ENCODE measurements at regions not wholly inside any gene's neighbourhood (a gene's known extent, or its start where the extent isn't known, plus 50 kb on each side); places are given as distances from the start of the nearest gene placed in this dataset.

GRCh38 chr13:86283031-86283430 lies 483.8 kb upstream of the SLITRK6 start:
- H3K27ac ChIP-seq (ENCODE audit: low read length) = no peak overlapping the region
- no peaks in the 10 kb centered on the region for H3K9me3 ChIP-seq (replicated peaks; ENCODE audit: insufficient read depth, low read length)
- H2AFZ ChIP-seq (ENCODE audit: low read length) = no peak overlapping the region
- no peaks in the 10 kb centered on the region for H3K79me2 ChIP-seq (ENCODE audit: low read length)
- no peaks in the 10 kb centered on the region for H3F3A ChIP-seq (ENCODE audit: insufficient read depth, low read length)
- H3K9me2 ChIP-seq (replicated peaks; ENCODE audit: insufficient read depth, low read length) = no peaks in the 10 kb centered on the region
- TF ChIP-seq EZH2phosphoT487 (IDR thresholded peaks at IDR 0.05; ENCODE audit: low read length) (no peak), EZH2 (optimal IDR thresholded peaks at IDR 0.05; ENCODE audit: low read depth, low read length) (no peak), CTCF (IDR thresholded peaks at IDR 0.05; ENCODE audit: low read length) (no peak)
- H3K27me3 ChIP-seq (replicated peaks; ENCODE audit: insufficient read depth, low read length) = no peaks in the 10 kb centered on the region
- no peak overlapping the region for H3K4me2 ChIP-seq (ENCODE audit: low read depth, low read length)
- H3K36me3 ChIP-seq (replicated peaks; ENCODE audit: insufficient read depth, low read length) = no peaks in the 10 kb centered on the region
- H3K4me3 ChIP-seq (ENCODE audit: low read length) = no peak overlapping the region
- no peak overlapping the region for H3K9ac ChIP-seq (ENCODE audit: low read length)
- DNase-seq = no peak
- no peaks in the 10 kb centered on the region for H4K20me1 ChIP-seq (ENCODE audit: insufficient read depth, low read length)
- no peaks in the 10 kb centered on the region for H3K4me1 ChIP-seq (ENCODE audit: low read length)

GRCh38 chr13:86298725-86299124 lies 499.5 kb upstream of the SLITRK6 start:
- H3K79me2 ChIP-seq (ENCODE audit: low read length) = no peaks in the 10 kb centered on the region
- H3K36me3 ChIP-seq (replicated peaks; ENCODE audit: insufficient read depth, low read length) = no peaks in the 10 kb centered on the region
- no peak overlapping the region for H3K9ac ChIP-seq (ENCODE audit: low read length)
- H3K4me2 ChIP-seq (ENCODE audit: low read depth, low read length) = no peak overlapping the region
- H2AFZ ChIP-seq (ENCODE audit: low read length) = no peak overlapping the region
- no peak overlapping the region for H3K27ac ChIP-seq (ENCODE audit: low read length)
- no peaks in the 10 kb centered on the region for H3K4me1 ChIP-seq (ENCODE audit: low read length)
- H4K20me1 ChIP-seq (ENCODE audit: insufficient read depth, low read length) = no peaks in the 10 kb centered on the region
- H3K9me3 ChIP-seq (replicated peaks; ENCODE audit: insufficient read depth, low read length) = no peaks in the 10 kb centered on the region
- TF ChIP-seq EZH2phosphoT487 (IDR thresholded peaks at IDR 0.05; ENCODE audit: low read length) (no peak), CTCF (IDR thresholded peaks at IDR 0.05; ENCODE audit: low read length) (no peak), EZH2 (optimal IDR thresholded peaks at IDR 0.05; ENCODE audit: low read depth, low read length) (no peak)
- no peak for DNase-seq
- H3K27me3 ChIP-seq (replicated peaks; ENCODE audit: insufficient read depth, low read length) = no peaks in the 10 kb centered on the region
- no peak overlapping the region for H3K4me3 ChIP-seq (ENCODE audit: low read length)
- no peaks in the 10 kb centered on the region for H3F3A ChIP-seq (ENCODE audit: insufficient read depth, low read length)
- H3K9me2 ChIP-seq (replicated peaks; ENCODE audit: insufficient read depth, low read length) = no peaks in the 10 kb centered on the region

GRCh38 chr13:86299128-86299527 lies 499.9 kb upstream of the SLITRK6 start:
- Histone ChIP-seq H2AFZ (ENCODE audit: low read length) (no peak overlapping the region), H3K4me3 (ENCODE audit: low read length) (no peak overlapping the region), H4K20me1 (ENCODE audit: insufficient read depth, low read length) (no peaks in the 10 kb centered on the region), H3K27ac (ENCODE audit: low read length) (no peak overlapping the region), H3K9me2 (replicated peaks; ENCODE audit: insufficient read depth, low read length) (no peaks in the 10 kb centered on the region), H3K27me3 (replicated peaks; ENCODE audit: insufficient read depth, low read length) (no peaks in the 10 kb centered on the region), H3K36me3 (replicated peaks; ENCODE audit: insufficient read depth, low read length) (no peaks in the 10 kb centered on the region), H3K4me1 (ENCODE audit: low read length) (no peaks in the 10 kb centered on the region), H3K9me3 (replicated peaks; ENCODE audit: insufficient read depth, low read length) (no peaks in the 10 kb centered on the region), H3K9ac (ENCODE audit: low read length) (no peak overlapping the region), H3F3A (ENCODE audit: insufficient read depth, low read length) (no peaks in the 10 kb centered on the region), H3K79me2 (ENCODE audit: low read length) (no peaks in the 10 kb centered on the region), H3K4me2 (ENCODE audit: low read depth, low read length) (no peak overlapping the region)
- DNase-seq = no peak
- TF ChIP-seq CTCF (IDR thresholded peaks at IDR 0.05; ENCODE audit: low read length) (no peak), EZH2phosphoT487 (IDR thresholded peaks at IDR 0.05; ENCODE audit: low read length) (no peak), EZH2 (optimal IDR thresholded peaks at IDR 0.05; ENCODE audit: low read depth, low read length) (no peak)

Measured in MM.1S (cell line).